LHCN-M2 (cell line): ENCODE measurements at regions not wholly inside any gene's neighbourhood (a gene's known extent, or its start where the extent isn't known, plus 50 kb on each side); places are given as distances from the start of the nearest gene placed in this dataset.

Experiments used
- DNase-seq: peaks from one replicate; pipeline ENCODE4 v3.0.0-alpha.2; 2012; ENCODE audit warnings: low read depth

DNA sequence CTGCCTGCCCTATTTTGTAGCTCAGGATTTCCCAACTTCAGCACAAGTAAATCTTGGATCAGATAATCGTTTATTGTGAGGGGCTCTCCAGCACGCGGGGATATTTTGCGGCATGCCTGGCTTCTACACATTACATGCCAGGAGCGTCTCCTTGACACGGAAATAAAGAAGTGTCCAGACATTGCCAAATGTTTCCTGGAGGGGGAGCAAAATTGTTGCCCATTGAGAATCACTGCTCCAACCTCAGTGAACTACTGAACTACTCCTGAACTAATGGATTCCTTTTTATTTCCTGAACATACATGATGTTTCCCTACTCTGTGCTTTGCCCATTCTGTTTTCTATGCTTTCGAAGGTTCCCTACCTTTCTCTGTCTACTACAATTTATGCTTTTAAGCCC lies 1359.1 kb upstream of the ADGRL2 start:
- DNase-seq: peak; percentile 37

DNA sequence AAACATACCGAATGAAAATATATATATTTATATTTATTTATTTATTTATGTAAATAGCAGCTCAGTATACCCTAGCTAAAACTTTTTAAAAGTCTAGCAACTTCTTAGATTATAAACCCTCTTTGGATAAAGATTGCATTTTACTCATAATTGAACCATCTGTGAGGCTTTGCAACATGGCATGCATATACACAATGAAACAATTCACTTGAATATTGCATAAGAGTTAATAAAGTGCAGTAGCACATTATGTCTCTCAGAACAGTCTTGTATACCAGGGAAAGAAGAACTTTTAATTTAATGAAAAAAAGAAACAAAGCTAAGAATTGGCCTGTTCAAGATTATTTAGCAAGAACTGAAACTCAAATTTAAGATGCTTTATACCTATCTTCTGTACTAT lies 1363.9 kb upstream of the ADGRL2 start:
- DNase-seq: no peak

DNA sequence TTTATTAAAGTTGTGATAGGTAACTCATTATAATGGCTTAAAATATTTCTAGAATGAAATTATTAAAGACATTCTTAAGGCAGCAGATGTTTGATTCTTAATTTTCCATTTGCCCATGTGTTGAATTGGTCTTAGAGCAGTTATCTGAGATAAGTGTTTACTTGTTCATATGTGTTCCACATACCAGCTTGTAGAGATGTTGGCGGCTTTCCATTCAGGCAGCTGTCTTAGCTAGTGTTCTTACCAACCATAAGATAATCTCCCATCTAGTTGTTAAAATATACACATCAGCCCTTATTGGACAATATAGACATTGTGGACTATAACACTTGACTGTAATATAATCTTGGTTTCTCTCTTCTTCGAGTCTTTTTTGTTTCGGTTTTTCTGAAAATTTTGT lies 1372.9 kb upstream of the ADGRL2 start:
- DNase-seq: peak; percentile 56

DNA sequence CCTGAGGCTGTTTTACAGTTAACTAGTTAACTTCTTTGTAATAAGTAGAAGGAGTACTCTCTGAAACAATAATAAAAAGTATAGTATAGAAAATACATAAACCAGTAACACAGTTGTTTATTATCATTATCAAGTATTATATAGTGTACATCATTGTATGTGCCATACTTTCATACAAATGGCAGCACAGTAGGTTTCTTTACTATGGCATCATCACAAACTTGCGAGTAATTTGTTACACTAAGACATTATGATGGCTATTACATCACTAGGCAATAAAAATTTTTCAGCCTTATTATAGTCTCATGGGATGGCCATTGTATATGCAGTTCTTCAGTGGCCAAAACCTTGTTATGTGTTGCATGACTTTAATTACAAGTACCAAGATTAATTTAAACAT lies 1376.5 kb upstream of the ADGRL2 start:
- no peak for DNase-seq

- no peak for DNase-seq
Observed at GRCh38 chr1:80418134-80418533, 1382.6 kb upstream of the ADGRL2 start.

- DNase-seq: peak; percentile 86
Observed at GRCh38 chr1:80417671-80418070, 1383.1 kb upstream of the ADGRL2 start.

DNA sequence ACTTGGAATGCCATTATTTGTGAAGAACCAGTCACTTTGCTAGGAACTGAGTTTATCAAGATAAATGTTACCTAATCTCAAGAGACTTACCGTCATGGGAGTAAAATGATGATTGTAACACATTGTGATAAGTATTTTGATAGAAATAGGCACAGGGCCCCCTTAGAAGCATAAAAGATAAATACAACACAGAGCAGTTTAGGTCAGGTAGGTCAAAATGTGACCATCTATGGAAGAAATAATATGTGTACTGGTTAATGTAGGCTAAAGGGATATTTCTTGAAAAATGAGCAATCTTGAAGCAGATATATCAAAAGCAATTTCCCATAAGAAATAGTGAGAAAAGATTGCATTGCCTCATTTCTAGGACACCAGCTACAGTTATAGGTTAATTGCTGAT lies 1386.8 kb upstream of the ADGRL2 start:
- DNase-seq: no peak

- DNase-seq: no peak
Observed at GRCh38 chr1:80410233-80410632, 1390.5 kb upstream of the ADGRL2 start.

DNA sequence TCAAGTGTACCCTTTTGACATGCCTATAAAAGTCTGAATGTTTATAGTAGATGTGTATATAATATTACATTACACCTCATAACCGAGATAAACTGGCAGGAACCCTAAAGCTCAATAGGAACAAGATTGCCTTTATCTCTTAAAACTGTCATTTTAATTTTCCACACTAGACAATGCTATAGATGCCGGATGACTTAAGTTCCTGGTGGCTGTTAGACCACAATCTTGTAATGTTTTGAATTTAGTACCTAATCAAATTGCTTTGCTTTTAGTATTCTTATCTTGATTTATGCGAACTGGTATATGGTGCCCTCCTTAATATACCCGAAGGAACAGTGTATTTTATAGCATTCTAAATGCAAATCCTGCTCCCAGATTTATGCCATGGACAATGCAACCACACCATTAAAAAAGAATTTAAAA lies 1397.0 kb upstream of the ADGRL4 start:
- DNase-seq: no peak

DNA sequence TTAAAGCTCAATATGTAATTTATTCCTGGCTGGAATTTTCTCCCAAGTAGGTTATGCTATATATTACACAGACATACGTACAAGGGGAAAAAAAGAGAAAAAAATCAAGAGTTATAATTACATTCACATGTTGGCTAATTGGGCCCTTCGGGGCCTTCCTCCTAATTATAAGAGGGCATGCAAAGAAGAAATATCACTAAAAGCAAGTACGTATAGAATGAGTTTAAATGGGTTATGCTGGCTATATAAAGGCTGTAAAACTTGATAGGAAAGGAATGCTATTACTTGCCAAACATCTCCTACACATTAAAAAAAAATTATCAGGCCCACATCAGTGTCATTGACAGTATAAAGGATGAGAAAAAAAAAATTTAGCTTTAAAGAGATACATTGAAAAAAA lies 1396.1 kb upstream of the ADGRL4 start:
- DNase-seq: no peak

DNA sequence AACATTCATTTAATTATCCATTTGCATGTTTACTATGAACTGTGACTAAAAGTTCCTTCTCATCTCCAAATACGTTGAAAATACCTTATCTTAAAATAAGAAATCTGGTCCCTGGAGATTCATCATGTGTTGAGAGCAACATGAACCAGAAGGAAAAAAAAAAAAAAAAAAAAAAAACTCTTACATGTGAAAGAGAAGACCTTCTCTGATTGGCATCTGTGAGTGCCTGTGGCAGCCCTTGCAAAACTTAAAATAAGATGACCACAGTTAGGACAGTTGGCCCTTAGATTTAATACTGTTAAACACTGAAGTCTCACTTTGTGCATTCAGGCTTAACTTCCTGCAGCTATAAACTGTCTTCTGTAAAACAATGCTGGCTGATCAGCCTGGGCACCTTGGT lies 1395.2 kb upstream of the ADGRL4 start:
- DNase-seq: no peak

- peak; percentile 69 for DNase-seq
Observed at GRCh38 chr1:80392529-80392928, 1386.0 kb upstream of the ADGRL4 start.

- DNase-seq: no peak
Observed at GRCh38 chr1:80385650-80386049, 1379.1 kb upstream of the ADGRL4 start.

DNA sequence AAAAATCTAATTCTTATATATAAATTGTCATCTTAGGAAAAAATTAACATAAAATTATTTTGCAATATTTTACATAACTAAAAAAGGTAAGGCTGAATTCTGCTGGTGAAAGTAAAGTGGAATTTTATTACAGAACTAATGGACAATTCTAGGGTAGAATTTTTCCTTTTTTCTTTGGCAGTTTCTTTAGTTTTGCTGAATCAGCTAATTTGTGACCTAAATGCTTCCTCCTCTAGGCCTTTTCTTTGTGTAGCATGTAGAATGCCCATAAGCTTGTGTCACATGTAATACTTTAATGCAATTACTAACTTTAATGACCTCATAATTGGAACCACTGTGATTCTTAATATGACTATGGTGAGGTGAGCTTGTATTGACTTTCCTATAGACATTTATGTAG lies 1378.4 kb upstream of the ADGRL4 start:
- DNase-seq: no peak

- peak; percentile 36 for DNase-seq
Observed at GRCh38 chr1:80384083-80384830, 1377.7 kb upstream of the ADGRL4 start.

DNA sequence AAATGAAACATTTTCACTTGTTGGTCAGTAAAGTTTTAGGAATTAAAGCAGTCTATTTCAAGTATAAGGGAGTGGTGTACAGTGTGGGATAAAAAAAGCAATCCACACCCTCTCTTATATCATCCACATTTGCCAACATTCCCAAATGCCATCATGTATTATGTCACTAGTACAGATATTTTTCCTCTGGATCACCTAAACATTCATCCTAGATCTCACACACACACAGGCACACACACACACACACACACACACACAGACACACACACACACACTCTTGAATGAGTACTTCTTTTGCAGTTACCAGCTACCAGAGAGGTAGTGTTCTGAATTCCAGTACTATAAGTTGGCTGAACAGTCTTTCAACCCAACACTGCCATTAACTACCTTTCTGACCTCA lies 1369.1 kb upstream of the ADGRL4 start:
- peak; percentile 88 for DNase-seq

DNA sequence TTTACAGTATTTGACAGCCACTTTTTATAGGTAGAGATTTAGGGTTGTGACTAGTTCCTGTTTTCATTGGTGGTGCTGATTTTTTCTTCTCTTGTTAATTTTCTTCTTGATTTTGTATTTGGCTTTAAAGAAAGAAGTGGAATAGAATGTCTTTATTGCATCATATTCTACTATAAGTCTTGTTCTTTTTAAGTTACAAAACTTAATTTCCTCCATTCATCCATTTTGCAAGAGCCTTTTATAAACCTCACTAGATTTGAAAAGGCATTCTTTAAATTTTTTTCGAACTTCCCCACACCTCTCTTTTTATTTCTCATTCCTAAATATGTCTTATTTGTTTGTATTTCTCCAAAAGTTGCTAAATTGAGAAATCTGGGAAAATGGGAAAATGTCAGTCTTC lies 1368.6 kb upstream of the ADGRL4 start:
- no peak for DNase-seq

GRCh38 chr1:80369780-80370179 lies 1363.2 kb upstream of the ADGRL4 start:
- DNase-seq: no peak

- DNase-seq: no peak
Observed at GRCh38 chr1:80367058-80367457, 1360.5 kb upstream of the ADGRL4 start.

- DNase-seq: no peak
Observed at GRCh38 chr1:80365359-80366021, 1359.0 kb upstream of the ADGRL4 start.

GRCh38 chr1:80363689-80364475 lies 1357.4 kb upstream of the ADGRL4 start:
- no peak for DNase-seq

- DNase-seq: no peak
Observed at GRCh38 chr1:80359666-80360065, 1353.1 kb upstream of the ADGRL4 start.

DNA sequence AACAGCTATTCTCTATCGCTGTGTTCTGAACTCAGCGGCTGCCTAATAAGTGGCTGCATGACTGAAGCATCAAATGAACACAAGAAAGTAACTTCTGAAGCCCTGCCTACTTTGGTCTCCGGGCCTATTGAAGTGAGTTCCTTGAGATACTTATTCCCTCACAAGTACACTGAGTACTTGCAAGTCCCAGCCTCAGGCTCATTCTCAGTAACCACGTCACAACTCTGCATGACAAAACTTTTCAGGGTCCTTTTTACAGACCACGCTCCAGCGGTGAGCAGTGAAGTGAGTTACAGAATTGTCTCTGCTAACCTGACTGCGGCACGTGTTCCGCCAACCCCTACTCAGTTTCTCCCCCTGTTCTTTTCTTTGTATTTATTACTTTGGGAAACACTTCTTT lies 1342.7 kb upstream of the ADGRL4 start:
- no peak for DNase-seq
